Suppressor macrophage (primary cell): ENCODE measurements at regions not wholly inside any gene's neighbourhood (a gene's known extent, or its start where the extent isn't known, plus 50 kb on each side); places are given as distances from the start of the nearest gene placed in this dataset.

Experiments
- DNase-seq, 4 experiments: peaks; one replicate each; pipeline ENCODE4 v3.0.0-alpha.2; 2020 to 2022

- DNase-seq = no peak
Observed at GRCh38 chr6:62474793-62475192, 188.8 kb upstream of the KHDRBS2 start.

DNA sequence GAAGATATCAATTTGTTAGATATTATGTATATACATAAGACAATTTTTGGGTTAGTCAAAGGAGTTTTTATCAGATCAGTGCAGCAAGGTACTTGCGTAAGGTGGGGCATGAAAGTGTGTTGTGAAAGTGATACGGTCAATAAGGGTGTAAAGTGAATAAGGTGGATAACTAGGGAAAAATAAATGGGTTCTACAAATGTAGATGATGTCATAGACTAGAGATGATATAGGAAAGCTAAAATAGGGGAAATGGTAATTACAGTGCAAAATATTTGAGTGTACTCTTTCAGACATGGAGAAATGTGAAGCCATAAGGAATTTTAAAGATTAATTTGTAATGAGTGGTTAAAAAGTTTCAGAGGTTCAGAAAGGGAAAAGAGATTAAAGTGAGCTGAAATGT, 180.6 kb upstream of the KHDRBS2 start:
- no peak for DNase-seq

- no peak for DNase-seq
Observed at GRCh38 chr6:62465206-62465605, 179.2 kb upstream of the KHDRBS2 start.

- no peak for DNase-seq
Observed at GRCh38 chr6:62452586-62452985, 166.6 kb upstream of the KHDRBS2 start.

DNA sequence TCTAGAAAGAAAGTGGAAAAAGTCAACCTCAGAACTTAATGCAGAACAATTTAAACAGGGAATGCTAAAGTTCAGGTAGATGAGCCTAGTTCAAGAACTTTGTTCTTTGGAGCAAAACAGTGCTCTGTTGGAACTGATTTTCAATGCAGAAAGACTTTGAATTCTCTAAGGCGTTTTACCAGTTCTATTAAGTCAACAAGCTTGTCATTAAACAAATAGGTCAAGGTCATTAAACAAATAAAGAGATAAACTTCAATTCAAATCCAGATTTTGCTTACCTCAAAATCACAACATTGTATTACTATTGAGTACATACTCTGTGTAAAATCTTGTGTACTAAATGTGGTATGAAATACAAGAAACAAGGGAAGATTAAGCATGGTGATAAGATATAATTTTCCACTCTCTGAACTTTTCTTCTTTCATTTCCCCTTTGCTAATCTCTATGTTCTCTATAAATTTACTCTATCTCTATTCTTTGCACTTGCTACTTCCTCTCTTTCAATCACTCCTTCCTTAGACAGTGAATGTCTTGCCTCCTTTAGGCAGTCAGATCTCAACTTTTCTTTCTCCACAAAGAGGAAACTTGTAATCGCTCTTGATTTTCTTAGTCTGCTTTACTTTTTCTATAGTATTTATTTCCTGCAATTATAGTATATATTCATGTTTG, 160.8 kb upstream of the KHDRBS2 start:
- DNase-seq = no peak

GRCh38 chr6:62445521-62445920, 159.5 kb upstream of the KHDRBS2 start:
- DNase-seq = no peak

DNA sequence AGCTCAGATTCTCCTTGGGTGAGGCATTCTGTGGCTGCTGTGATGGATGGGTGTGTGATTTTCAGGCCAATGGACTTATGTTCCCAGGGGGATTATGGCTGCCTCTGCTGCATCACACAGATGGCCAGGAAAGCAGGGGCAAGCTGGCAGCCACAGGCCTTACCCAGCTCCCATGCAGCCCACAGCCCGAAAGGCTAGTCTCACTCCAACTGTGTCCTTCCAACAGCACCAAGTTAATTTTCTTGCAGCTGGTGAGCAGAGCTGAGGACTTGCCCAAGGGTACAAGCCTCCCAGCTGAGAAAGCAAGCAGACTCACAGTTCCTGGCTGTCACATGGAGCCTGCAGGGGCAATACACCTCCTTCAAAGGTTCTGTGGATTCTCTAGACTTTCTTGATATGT, 155.2 kb upstream of the KHDRBS2 start:
- no peak for DNase-seq

DNA sequence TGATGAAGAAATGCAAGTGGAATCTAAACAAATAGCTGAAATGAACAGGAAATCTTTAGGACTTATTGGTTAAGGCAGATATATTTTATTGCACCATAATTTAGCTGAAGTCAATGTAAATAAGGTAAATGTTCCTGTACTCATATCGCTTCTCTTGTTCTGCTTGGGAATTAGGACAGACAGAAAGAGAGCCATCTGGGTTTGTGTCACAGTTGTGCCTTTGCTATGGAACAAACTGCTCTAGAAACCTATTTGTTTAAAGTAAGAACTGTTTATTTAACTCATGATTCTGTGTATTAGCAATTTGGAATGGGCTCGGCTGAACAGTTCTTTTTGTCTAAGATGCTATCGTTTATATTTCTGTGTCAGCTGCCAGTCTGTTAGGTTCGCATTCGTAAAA, 143.8 kb upstream of the KHDRBS2 start:
- DNase-seq = no peak

DNA sequence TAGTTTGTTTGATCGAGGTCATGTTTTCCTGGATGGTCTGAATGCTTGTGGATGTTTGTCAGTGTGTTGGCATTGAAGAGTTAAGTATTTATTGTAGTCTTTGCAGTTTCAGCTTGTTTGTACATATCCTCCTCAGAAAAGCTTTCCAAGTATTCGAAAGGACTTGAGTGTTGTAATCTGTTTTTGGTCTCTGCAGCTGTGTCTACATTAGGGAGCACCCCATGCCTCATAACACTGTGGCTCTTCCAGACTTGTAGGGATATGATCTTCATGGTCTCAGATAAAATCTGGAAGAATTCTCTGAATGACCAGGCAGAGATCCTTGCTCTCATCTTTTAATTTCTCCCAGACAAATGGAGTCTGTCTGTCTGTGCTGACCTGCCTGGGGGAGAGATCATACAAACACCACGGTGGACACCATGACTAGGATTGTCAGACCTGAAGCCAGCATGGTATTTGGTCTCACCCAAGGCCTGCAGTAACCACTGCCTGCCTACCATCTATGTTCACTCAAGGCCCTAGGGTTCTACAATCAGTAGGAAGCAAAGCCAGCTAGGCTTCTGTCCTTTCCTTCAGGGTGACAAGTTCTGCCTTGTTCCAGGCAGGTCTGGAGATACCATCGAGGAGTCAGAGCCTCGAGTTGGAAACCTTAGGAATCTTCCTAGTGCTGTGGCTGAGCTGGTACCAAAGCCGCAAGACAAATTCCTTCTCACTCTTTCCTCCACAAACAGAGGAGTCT, 114.7 kb upstream of the KHDRBS2 start:
- no peak for DNase-seq

GRCh38 chr6:62393608-62394007, 107.6 kb upstream of the KHDRBS2 start:
- DNase-seq = no peak

DNA sequence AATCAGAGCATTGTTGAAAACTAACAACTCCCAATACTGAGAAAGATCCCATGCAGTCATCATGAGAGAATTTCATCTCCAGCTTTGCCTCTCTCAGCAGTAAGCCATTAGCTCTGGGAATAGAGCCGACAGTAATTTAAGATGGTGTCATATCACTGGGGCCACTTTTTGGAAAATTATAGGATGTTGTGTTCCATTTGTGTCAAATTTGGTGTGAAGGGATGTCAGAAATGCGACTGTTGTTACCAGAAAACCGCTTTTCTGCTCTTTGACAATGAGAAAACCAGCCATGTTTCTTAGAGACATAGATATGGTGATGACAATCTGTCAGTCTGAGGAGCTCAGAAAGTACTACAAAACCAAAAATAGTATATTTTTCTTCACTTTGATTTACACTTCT, 106.3 kb upstream of the KHDRBS2 start:
- no peak for DNase-seq

GRCh38 chr6:62391358-62391757, 105.3 kb upstream of the KHDRBS2 start:
- no peak for DNase-seq

DNA sequence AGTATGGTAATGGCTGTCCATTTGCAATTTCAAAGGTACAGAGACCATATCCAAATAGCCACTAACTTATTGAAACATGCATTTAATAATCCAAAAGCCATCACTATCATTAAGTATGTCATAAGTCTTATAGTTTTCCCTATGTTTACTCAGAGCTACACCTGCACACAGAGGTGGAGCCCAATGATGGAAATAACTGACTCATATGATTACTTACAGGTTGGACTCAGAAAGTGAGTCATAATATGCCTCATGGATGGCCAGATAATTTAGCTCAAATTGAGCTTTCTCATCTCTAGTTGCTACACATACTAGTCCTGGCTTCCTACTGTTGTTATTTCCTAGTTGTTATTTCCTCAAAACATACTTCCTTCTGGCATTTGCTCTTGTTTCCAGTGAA, 104.4 kb upstream of the KHDRBS2 start:
- DNase-seq = no peak

- no peak for DNase-seq
Observed at GRCh38 chr6:62371453-62372210, 85.6 kb upstream of the KHDRBS2 start.

DNA sequence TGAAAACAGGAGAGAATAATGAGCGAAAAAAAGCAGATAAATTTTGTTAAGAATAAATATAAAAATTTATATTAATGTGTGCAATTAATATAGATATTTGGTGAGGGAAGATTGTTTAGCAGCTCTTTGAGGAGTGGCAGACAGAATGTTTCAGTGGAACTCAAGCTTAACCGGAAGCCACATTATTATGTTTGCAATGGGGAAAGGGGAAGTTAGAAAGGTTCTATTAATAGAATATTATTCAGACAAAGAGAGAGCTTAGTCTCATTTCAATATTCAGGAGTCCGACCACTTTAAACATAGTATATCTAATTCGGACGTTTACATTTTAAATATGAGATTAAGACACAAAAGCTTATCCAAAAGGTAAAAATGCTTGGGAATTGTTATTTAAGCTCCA, 81.6 kb upstream of the KHDRBS2 start:
- DNase-seq = peak; percentile 8 to 75 (median 42)

DNA sequence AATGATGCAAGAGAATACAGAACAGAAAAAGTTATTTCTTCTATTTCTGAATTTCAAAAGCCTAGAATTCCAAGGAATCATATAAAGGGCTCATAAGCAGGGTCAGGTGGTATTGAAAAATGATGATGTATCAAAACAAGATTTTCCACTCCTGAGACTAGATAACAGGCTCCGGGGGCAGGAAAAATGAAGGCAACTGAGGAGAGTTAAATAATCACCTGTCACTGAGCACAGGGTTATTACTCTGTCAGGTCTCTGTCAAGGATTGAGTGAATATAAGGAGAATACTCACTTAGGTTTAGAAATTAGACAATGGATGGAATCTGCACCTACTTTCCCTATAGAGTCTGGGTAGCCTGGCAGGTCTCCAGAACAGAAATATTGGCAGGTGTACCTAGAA, 76.1 kb upstream of the KHDRBS2 start:
- no peak for DNase-seq

DNA sequence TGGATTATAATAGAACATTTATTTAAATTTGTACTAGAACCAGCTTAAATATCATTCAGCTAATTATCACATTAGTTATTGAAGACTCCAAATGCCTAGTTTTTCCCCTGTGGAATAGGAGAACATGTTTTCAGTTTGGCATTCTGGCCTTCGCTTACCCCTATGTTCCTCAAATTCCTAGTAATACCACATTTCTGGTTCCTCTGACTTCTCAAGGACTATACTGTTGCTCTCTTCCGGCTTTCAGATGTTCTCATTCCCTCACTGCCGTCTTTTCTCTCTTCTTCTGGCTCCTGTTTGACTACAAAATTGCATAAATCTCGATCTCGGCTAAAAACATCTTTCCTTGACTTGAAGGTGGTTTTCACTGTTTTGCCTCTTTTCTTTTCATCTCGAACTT, 71.8 kb upstream of the KHDRBS2 start:
- DNase-seq = peak in 3 of 4 experiments; percentile 17 to 48 (median 19)

- no peak for DNase-seq
Observed at GRCh38 chr6:62354261-62354660, 68.2 kb upstream of the KHDRBS2 start.

GRCh38 chr6:62345962-62346689, 60.1 kb upstream of the KHDRBS2 start:
- no peak for DNase-seq

- DNase-seq = no peak
Observed at GRCh38 chr6:62345446-62345845, 59.4 kb upstream of the KHDRBS2 start.

GRCh38 chr6:62344850-62345249, 58.8 kb upstream of the KHDRBS2 start:
- DNase-seq = no peak

GRCh38 chr6:62338477-62338876, 52.5 kb upstream of the KHDRBS2 start:
- DNase-seq = no peak
